ENCODE measurements at regions not wholly inside any gene's neighbourhood (a gene's known extent, or its start where the extent isn't known, plus 50 kb on each side); places are given as distances from the start of the nearest gene placed in this dataset.

DNA sequence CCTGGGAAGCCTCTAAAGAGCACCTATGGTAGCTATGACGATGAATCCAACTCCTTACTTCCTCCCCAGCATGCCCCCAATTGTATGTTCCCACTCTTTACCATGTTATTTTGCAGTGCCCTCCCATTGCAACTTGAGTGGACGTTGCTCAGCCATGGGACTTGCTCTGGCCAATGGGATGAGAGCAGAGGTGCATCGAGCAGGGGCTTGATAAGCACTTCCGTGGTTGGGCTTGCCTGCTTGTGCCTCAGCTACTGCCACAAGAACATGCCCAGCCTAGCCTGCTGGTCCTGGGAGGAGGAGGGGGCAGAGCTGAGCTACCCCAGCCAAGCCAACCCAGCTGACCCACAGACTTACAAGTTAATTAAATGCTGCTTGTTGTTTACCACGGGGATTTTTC is 71.1 kb upstream of the CTNNBL1 start:
- Histone ChIP-seq H4K20me1 (replicated peaks in 1 of 2; ENCODE audit: control insufficient read depth in 1 of 2, insufficient read depth in 2 of 2, low read length in 2 of 2) (no peaks in the 10 kb centered on the region), H3K18ac (ENCODE audit: extremely low read depth, low read length) (no peak overlapping the region), H2BK20ac (ENCODE audit: low read length) (0 out of 2 replicates have a peak overlapping the region, but pooled peaks have one; percentile 13), H3K27ac (ENCODE audit: low read depth, low read length) (no peak overlapping the region), H2BK120ac (replicated peaks; ENCODE audit: low read depth, low read length) (no peak overlapping the region), H2BK12ac (ENCODE audit: low read depth, low read length) (no peak overlapping the region), H3K79me1 (ENCODE audit: low read depth, low read length) (no peaks in the 10 kb centered on the region), H3K36me3 (ENCODE audit: control insufficient read depth in 2 of 4, insufficient read depth in 4 of 4, low read length in 3 of 4) (no peaks in the 10 kb centered on the region), H4K91ac (replicated peaks; ENCODE audit: insufficient read length, low read length) (peak overlapping the region; percentile 10), H3K14ac (ENCODE audit: insufficient read length) (no peak overlapping the region), H3K9me3 (ENCODE audit: insufficient read depth in 2 of 2, low read depth in 1 of 2, low read length in 1 of 2) (no peaks in the 10 kb centered on the region), H2BK5ac (ENCODE audit: low read depth, low read length) (no peak overlapping the region), H3K79me2 (ENCODE audit: control insufficient read depth in 1 of 2, insufficient read depth in 2 of 2, low read length in 2 of 2) (no peaks in the 10 kb centered on the region), H2AFZ (ENCODE audit: low read length) (0 out of 2 replicates have a peak overlapping the region, but pooled peaks have one; percentile 70), H3K23ac (ENCODE audit: insufficient read length) (no peak overlapping the region), H3K4me2 (ENCODE audit: insufficient read depth in 1 of 2, low read depth in 2 of 2, low read length in 2 of 2) (no peak overlapping the region), H3K23me2 (ENCODE audit: low read depth, low read length) (no peaks in the 10 kb centered on the region), H2AK5ac (ENCODE audit: low read depth, low read length) (no peak overlapping the region), H3K27me3 (replicated peaks in 1 of 4; ENCODE audit: control insufficient read depth in 3 of 4, extremely low read depth in 1 of 4, insufficient read depth in 3 of 4, low read length in 3 of 4) (peaks cover 0 to 2% (median 0%) of the 10 kb centered on the region in 4 experiments; a peak in 1 of 7 replicates), H4K8ac (ENCODE audit: extremely low read depth, insufficient read depth, low read length) (no peak overlapping the region; the same call in 1 of the 2 replicates), H3K56ac (replicated peaks; ENCODE audit: insufficient read length, low read depth, low read length) (no peak overlapping the region), H2BK15ac (ENCODE audit: low read length) (no peak overlapping the region), H3K9ac (replicated peaks in 1 of 4; ENCODE audit: extremely low read depth in 1 of 4, low read depth in 3 of 4, low read length in 3 of 4) (no peak overlapping the region), H3K4me1 (replicated peaks in 1 of 4; ENCODE audit: control insufficient read depth in 3 of 4, insufficient read depth in 4 of 4, low read length in 3 of 4) (no peaks in the 10 kb centered on the region), H3K4ac (replicated peaks; ENCODE audit: insufficient read length, low read depth, low read length) (no peak overlapping the region), H4K5ac (ENCODE audit: insufficient read length, low read depth, low read length) (no peak overlapping the region), H3K4me3 (ENCODE audit: extremely low read depth in 1 of 4, insufficient read depth in 2 of 4, low read depth in 3 of 4, low read length in 4 of 4) (no peak overlapping the region)
- CTCF ChIA-PET (ENCODE audit: partially characterized antibody) = interaction anchor here (0.7 to 1.8 kb wide), 7 partner anchors 13 to 133 kb away, joined by 3 to 6 read pairs (median 4); no protein-coding TSS in a partner anchor
- DNase-seq (ENCODE audit: low read depth in 1 of 2, low spot score in 2 of 2) (no peak), FAIRE-seq (no peak)
- POLR2A ChIA-PET (ENCODE audit: partially characterized antibody) = no interaction called here
- TF ChIP-seq, protein P1, sequence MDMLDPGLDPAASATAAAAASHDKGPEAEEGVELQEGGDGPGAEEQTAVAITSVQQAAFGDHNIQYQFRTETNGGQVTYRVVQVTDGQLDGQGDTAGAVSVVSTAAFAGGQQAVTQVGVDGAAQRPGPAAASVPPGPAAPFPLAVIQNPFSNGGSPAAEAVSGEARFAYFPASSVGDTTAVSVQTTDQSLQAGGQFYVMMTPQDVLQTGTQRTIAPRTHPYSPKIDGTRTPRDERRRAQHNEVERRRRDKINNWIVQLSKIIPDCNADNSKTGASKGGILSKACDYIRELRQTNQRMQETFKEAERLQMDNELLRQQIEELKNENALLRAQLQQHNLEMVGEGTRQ (IDR thresholded peaks at IDR 0.05; ENCODE audit: low read length) = peak; percentile 44; the same call in 1 of the 2 replicates
- no peak for TF ChIP-seq TEAD4 (IDR thresholded peaks at IDR 0.05; ENCODE audit: low read depth, low read length)
- 56% methylated on average over 5 of the region's 5 CpGs; no CpG with 5 or more reads in 1 of the 2 experiments for WGBS, 2 experiments (ENCODE audit: extremely low coverage in 1 of 2, insufficient coverage in 1 of 2, insufficient read length in 1 of 2, insufficient replicate concordance in 2 of 2, low coverage in 1 of 2, low lambda C conversion rate in 2 of 2, missing lambda C conversion rate in 1 of 2)

Measured in H1 (cell line).